PFSK-1 (cell line): ENCODE measurements at regions not wholly inside any gene's neighbourhood (a gene's known extent, or its start where the extent isn't known, plus 50 kb on each side); places are given as distances from the start of the nearest gene placed in this dataset.

Experiments
- FOXP2 ChIP-seq: optimal IDR thresholded peaks from 2 replicates; pipeline ENCODE3; 2011; ENCODE audit warnings: borderline replicate concordance, control low read depth, inconsistent platforms; ENCODE audit not compliant: insufficient read depth; ENCODE audit errors: extremely low read length, extremely low read depth
- POLR2AphosphoS5 ChIP-seq: IDR thresholded peaks from 2 replicates; pipeline ENCODE4 v1.6.1; 2012; ENCODE audit warnings: low read depth, mild to moderate bottlenecking, control low read depth, low read length, moderate library complexity
- REST ChIP-seq, 2 experiments: IDR thresholded peaks; 2 replicates each; pipeline versions ENCODE4 v1.6.1 to v1.8.0; 2011 to 2012; ENCODE audit warnings: low read depth in 2 of 2, low read length in 2 of 2, control low read depth in 1 of 2, inconsistent platforms in 1 of 2, mild to moderate bottlenecking in 1 of 2, moderate library complexity in 1 of 2; ENCODE audit not compliant: insufficient read depth in 1 of 2

- TF ChIP-seq POLR2AphosphoS5 (no peak), REST (IDR thresholded peaks at IDR 0.05; ENCODE audit: insufficient read depth in 1 of 2, low read depth in 2 of 2, low read length in 2 of 2) (no peak), FOXP2 (no peak)
Observed at GRCh38 chr7:156305351-156305750, 335.2 kb upstream of the RNF32 start.
